HCT116 (cell line): ENCODE measurements at regions not wholly inside any gene's neighbourhood (a gene's known extent, or its start where the extent isn't known, plus 50 kb on each side); places are given as distances from the start of the nearest gene placed in this dataset.

Experiments
- ATAC-seq: fragments of 200-7000 bp; cut with Tn5 transposase; 2 replicates; pipeline ENCODE4 v1.9.1; 2020; ENCODE audit warnings: mild to moderate bottlenecking, moderate library complexity
- BruUV-seq: library from RNA; stranded (reverse); fragments of 400-500 nt; replicated peaks from 2 replicates; lab custom pipeline; 2021; lab: Mats Ljungman, UMichigan
- CTCF ChIA-PET: fragments of 300-600 bp; sonication (Branson Sonifier 250); formaldehyde crosslinking; loops from one replicate; lab custom pipeline; 2021; ENCODE audit warnings: antibody characterized with exemption; lab: Charles Lee
- POLR2A ChIA-PET: fragments of 300-600, 350-600 bp; sonication (Branson Sonifier 250); formaldehyde crosslinking; loops from one replicate; lab custom pipeline; 2021; ENCODE audit warnings: antibody characterized with exemption; lab: Charles Lee
- RAD21 ChIA-PET, 2 experiments: fragments of 300-600 bp; sonication (Branson Sonifier 250); formaldehyde crosslinking; loops; one replicate each; lab custom pipeline; 2023; ENCODE audit warnings: low total read pairs in 2 of 2; ENCODE audit not compliant: uncharacterized antibody in 2 of 2, unreplicated experiment in 2 of 2, low non-redundant PET in 1 of 2; lab: Charles Lee
- DNase-seq: peaks from one replicate; pipeline ENCODE4 v3.0.0-alpha.2; 2010; ENCODE audit warnings: low read depth, low spot score
- H2AFZ ChIP-seq: fragments of 200-600 bp; shearing (Covaris generic), sonication (generic); 2 replicates; pipeline ENCODE4 v1.6.1; 2017; ENCODE audit warnings: low read depth, mixed run types, mixed read lengths, antibody characterized with exemption, low read length; ENCODE audit not compliant: poor library complexity, severe bottlenecking
- H3K27ac ChIP-seq: 2 replicates; pipeline ENCODE4 v1.5.1; 2012; ENCODE audit warnings: low read depth, low read length
- H3K27me3 ChIP-seq: fragments of 200-600 bp; sonication (generic); 2 replicates; pipeline ENCODE4 v1.6.1; 2016; ENCODE audit warnings: mixed run types, low read length, mixed read lengths; ENCODE audit not compliant: insufficient read depth
- H3K36me3 ChIP-seq, 2 experiments: fragments of 200-500 bp in 1 of 2; fragments of 200-600 bp in 1 of 2; sonication (Bioruptor generic) in 1 of 2; sonication (generic) in 1 of 2; 2 replicates each; pipeline versions ENCODE4 v1.5.1 to v1.6.1; 2014 to 2016; ENCODE audit warnings: low read length in 2 of 2, inconsistent platforms in 1 of 2, mixed read lengths in 1 of 2, mixed run types in 1 of 2; ENCODE audit not compliant: insufficient read depth in 2 of 2, control insufficient read depth in 1 of 2
- H3K4me1 ChIP-seq, 2 experiments: fragments of 200-600 bp in 1 of 2; sonication (generic) in 1 of 2; 2 replicates each; pipeline versions ENCODE4 v1.5.1 to v1.6.1; 2012 to 2017; ENCODE audit warnings: low read length in 2 of 2, inconsistent platforms in 1 of 2, mild to moderate bottlenecking in 1 of 2, mixed read lengths in 1 of 2, mixed run types in 1 of 2, moderate library complexity in 1 of 2; ENCODE audit not compliant: insufficient read depth in 2 of 2, control insufficient read depth in 1 of 2
- H3K4me2 ChIP-seq: fragments of 200-600 bp; sonication (generic); 2 replicates; pipeline ENCODE4 v1.6.1; 2017; ENCODE audit warnings: mixed run types, low read length, mixed read lengths
- H3K4me3 ChIP-seq, 2 experiments: fragments of 200-600 bp in 1 of 2; sonication (generic) in 1 of 2; replicated peaks in 1 of 2; 2 replicates each; pipeline ENCODE4 v1.5.1; 2011 to 2016; ENCODE audit warnings: low read length in 2 of 2, control low read depth in 1 of 2, low read depth in 1 of 2, mild to moderate bottlenecking in 1 of 2, mixed read lengths in 1 of 2, mixed run types in 1 of 2
- H3K79me2 ChIP-seq: fragments of 200-600 bp; sonication (generic); 2 replicates; pipeline ENCODE4 v1.6.1; 2017; ENCODE audit warnings: mild to moderate bottlenecking, mixed run types, low read length, moderate library complexity, mixed read lengths; ENCODE audit not compliant: insufficient read depth
- H3K9ac ChIP-seq: fragments of 200-600 bp; sonication (generic); 2 replicates; pipeline ENCODE4 v1.6.1; 2016; ENCODE audit warnings: low read length, mixed read lengths
- H3K9me2 ChIP-seq: fragments of 200-600 bp; sonication (generic), shearing (Covaris generic); 2 replicates; pipeline ENCODE4 v1.6.1; 2017; ENCODE audit warnings: mixed run types, mild to moderate bottlenecking, moderate library complexity; ENCODE audit not compliant: insufficient read depth
- H3K9me3 ChIP-seq, 2 experiments: fragments of 200-500 bp in 1 of 2; fragments of 200-600 bp in 1 of 2; sonication (Bioruptor generic) in 1 of 2; sonication (generic) in 1 of 2; 2 replicates each; pipeline ENCODE4 v1.6.1; 2014 to 2017; ENCODE audit warnings: low read length in 2 of 2, mixed read lengths in 2 of 2, inconsistent platforms in 1 of 2, low read depth in 1 of 2, mild to moderate bottlenecking in 1 of 2, mixed run types in 1 of 2, moderate library complexity in 1 of 2; ENCODE audit not compliant: control insufficient read depth in 1 of 2, insufficient read depth in 1 of 2
- H4K20me1 ChIP-seq: fragments of 200-600 bp; sonication (generic), shearing (Covaris generic); 2 replicates; pipeline ENCODE4 v1.6.1; 2017; ENCODE audit warnings: mixed run types, mild to moderate bottlenecking, moderate library complexity; ENCODE audit not compliant: insufficient read depth
- CBX3 ChIP-seq: IDR thresholded peaks from 2 replicates; pipeline ENCODE4 v1.6.1; 2012; ENCODE audit warnings: low read depth
- ELF1 ChIP-seq: IDR thresholded peaks from 2 replicates; pipeline ENCODE4 v1.6.1; 2012; ENCODE audit warnings: low read depth, borderline replicate concordance
- EZH2 ChIP-seq: fragments of 200-600 bp; sonication (generic); IDR thresholded peaks from 2 replicates; pipeline ENCODE4 v1.6.1; 2017; ENCODE audit warnings: antibody characterized with exemption, mixed run types
- EZH2phosphoT487 ChIP-seq: fragments of 200-600 bp; IDR thresholded peaks from 2 replicates; pipeline ENCODE4 v1.6.1; 2018; ENCODE audit warnings: antibody characterized with exemption, borderline replicate concordance
- FOSL1 ChIP-seq: IDR thresholded peaks from 2 replicates; pipeline ENCODE4 v1.6.1; 2012; ENCODE audit warnings: low read depth
- JUND ChIP-seq: IDR thresholded peaks from 2 replicates; pipeline ENCODE4 v1.6.1; 2012
- POLR2AphosphoS5 ChIP-seq: IDR thresholded peaks from 2 replicates; pipeline ENCODE4 v1.6.1; 2011; ENCODE audit warnings: mild to moderate bottlenecking, low read depth, low read length, moderate library complexity
- RAD21 ChIP-seq: IDR thresholded peaks from 2 replicates; pipeline ENCODE4 v1.6.1; 2012; ENCODE audit warnings: low read depth, mild to moderate bottlenecking
- SIN3A ChIP-seq: IDR thresholded peaks from 2 replicates; pipeline ENCODE4 v1.6.1; 2012; ENCODE audit warnings: low read depth
- SP1 ChIP-seq: IDR thresholded peaks from 2 replicates; pipeline ENCODE4 v1.6.1; 2012; ENCODE audit warnings: low read depth
- TCF7L2 ChIP-seq: IDR thresholded peaks from 2 replicates; pipeline ENCODE4 v1.7.0; 2011; ENCODE audit warnings: borderline replicate concordance, inconsistent platforms; ENCODE audit not compliant: insufficient read depth, insufficient read length; ENCODE audit errors: extremely low read depth
- YY1 ChIP-seq: IDR thresholded peaks from 2 replicates; pipeline ENCODE4 v1.6.1; 2011; ENCODE audit warnings: low read length, low read depth, moderate library complexity, mild to moderate bottlenecking; ENCODE audit not compliant: insufficient replicate concordance; ENCODE audit errors: extremely low read depth
- ZNF274 ChIP-seq: fragments of 200-500 bp; sonication (Bioruptor generic); IDR thresholded peaks from 2 replicates; pipeline ENCODE4 v1.6.1; 2014; ENCODE audit warnings: mild to moderate bottlenecking, low read depth, low read length, inconsistent platforms
- intact Hi-C: fragments of 100-400 bp; cut with micrococcal nuclease; formaldehyde crosslinking; loops from 2 replicates; pipeline ENCODE4 v1.10.0; 2022
- TF ChIP-seq, protein P1 (sequence below): IDR thresholded peaks from 2 replicates; pipeline ENCODE4 v1.6.1; 2012; ENCODE audit warnings: low read depth
- TF ChIP-seq, protein P2 (sequence below): IDR thresholded peaks from 2 replicates; pipeline ENCODE4 v1.6.1; 2012
- TF ChIP-seq, protein P3 (sequence below): IDR thresholded peaks from 2 replicates; pipeline ENCODE4 v1.6.1; 2012

DNA sequence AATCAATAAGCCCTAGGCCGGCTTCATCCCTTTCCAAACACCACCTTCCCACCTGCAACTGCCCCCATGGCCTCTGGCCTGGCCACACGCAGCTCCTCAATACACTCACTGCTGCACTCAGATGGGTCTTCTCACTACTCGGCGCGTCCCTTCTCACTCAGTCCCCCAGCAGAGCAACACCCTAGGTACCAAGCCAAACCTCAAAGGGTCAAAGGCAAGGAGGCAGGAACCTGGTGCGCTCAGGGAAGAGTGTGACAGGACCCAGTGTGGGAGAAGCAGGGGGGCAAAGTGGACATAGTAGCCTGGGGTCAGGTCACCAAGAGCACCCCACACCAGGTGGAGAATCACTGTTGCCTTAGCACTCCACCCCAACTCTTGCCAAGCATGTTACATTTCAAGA is 90.6 kb downstream of the TTC32 start:
- Histone ChIP-seq H3K9me2 (no peaks in the 10 kb centered on the region), H3K79me2 (no peaks in the 10 kb centered on the region), H3K4me3 (no peak overlapping the region), H3K9me3 (no peaks in the 10 kb centered on the region), H3K9ac (no peak overlapping the region), H3K27me3 (peaks cover 12% of the 10 kb centered on the region; the same call in 1 of the 2 replicates), H2AFZ (no peak overlapping the region), H3K36me3 (no peaks in the 10 kb centered on the region), H3K4me1 (no peaks in the 10 kb centered on the region), H4K20me1 (no peaks in the 10 kb centered on the region), H3K4me2 (no peak overlapping the region), H3K27ac (no peak overlapping the region)
- no TSS peak for BruUV-seq
- ChIA-PET CTCF (no interaction called here), POLR2A (no interaction called here), RAD21 (no interaction called here)
- TF ChIP-seq TCF7L2 = no peak
- TF ChIP-seq, protein P1, sequence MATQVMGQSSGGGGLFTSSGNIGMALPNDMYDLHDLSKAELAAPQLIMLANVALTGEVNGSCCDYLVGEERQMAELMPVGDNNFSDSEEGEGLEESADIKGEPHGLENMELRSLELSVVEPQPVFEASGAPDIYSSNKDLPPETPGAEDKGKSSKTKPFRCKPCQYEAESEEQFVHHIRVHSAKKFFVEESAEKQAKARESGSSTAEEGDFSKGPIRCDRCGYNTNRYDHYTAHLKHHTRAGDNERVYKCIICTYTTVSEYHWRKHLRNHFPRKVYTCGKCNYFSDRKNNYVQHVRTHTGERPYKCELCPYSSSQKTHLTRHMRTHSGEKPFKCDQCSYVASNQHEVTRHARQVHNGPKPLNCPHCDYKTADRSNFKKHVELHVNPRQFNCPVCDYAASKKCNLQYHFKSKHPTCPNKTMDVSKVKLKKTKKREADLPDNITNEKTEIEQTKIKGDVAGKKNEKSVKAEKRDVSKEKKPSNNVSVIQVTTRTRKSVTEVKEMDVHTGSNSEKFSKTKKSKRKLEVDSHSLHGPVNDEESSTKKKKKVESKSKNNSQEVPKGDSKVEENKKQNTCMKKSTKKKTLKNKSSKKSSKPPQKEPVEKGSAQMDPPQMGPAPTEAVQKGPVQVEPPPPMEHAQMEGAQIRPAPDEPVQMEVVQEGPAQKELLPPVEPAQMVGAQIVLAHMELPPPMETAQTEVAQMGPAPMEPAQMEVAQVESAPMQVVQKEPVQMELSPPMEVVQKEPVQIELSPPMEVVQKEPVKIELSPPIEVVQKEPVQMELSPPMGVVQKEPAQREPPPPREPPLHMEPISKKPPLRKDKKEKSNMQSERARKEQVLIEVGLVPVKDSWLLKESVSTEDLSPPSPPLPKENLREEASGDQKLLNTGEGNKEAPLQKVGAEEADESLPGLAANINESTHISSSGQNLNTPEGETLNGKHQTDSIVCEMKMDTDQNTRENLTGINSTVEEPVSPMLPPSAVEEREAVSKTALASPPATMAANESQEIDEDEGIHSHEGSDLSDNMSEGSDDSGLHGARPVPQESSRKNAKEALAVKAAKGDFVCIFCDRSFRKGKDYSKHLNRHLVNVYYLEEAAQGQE = no peak
- no peak for TF ChIP-seq EZH2phosphoT487
- TF ChIP-seq SP1 = no peak
- no peak for TF ChIP-seq CBX3
- no peak for TF ChIP-seq JUND
- no peak for TF ChIP-seq POLR2AphosphoS5
- TF ChIP-seq YY1 = no peak
- TF ChIP-seq RAD21 = no peak
- TF ChIP-seq, protein P2, sequence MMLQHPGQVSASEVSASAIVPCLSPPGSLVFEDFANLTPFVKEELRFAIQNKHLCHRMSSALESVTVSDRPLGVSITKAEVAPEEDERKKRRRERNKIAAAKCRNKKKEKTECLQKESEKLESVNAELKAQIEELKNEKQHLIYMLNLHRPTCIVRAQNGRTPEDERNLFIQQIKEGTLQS = no peak
- TF ChIP-seq FOSL1 = no peak
- TF ChIP-seq ELF1 = no peak
- TF ChIP-seq ZNF274 = no peak
- TF ChIP-seq, protein P3, sequence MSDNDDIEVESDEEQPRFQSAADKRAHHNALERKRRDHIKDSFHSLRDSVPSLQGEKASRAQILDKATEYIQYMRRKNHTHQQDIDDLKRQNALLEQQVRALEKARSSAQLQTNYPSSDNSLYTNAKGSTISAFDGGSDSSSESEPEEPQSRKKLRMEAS = no peak
- no peak for TF ChIP-seq SIN3A
- TF ChIP-seq EZH2 = no peak
- ATAC-seq (no peak), DNase-seq (no peak)
- intact Hi-C loops = no loop called here
